ENCODE measurements at regions not wholly inside any gene's neighbourhood (a gene's known extent, or its start where the extent isn't known, plus 50 kb on each side); places are given as distances from the start of the nearest gene placed in this dataset.

- H3K4me1 Mint-ChIP-seq (ENCODE audit: low read depth) = no peaks in the 10 kb centered on the region
- Histone ChIP-seq H3K36me3 (ENCODE audit: insufficient read depth, low read length) (no peaks in the 10 kb centered on the region), H3K27me3 (ENCODE audit: control insufficient read depth in 1 of 2, insufficient read depth in 2 of 2, low read length in 2 of 2) (no peaks in the 10 kb centered on the region), H3K4me3 (ENCODE audit: low read length) (no peak overlapping the region), H3K9me3 (ENCODE audit: control insufficient read depth in 1 of 2, insufficient read depth in 1 of 2, low read length in 2 of 2) (no peaks in the 10 kb centered on the region), H3K27ac (ENCODE audit: low read depth in 1 of 2, low read length in 2 of 2) (no peak overlapping the region), H3K4me1 (ENCODE audit: insufficient read depth, low read length) (no peaks in the 10 kb centered on the region)
- TF ChIP-seq CTCF (IDR thresholded peaks at IDR 0.05) = no peak
- DNase-seq = no peak
- no peaks in the 10 kb centered on the region for H3K36me3 Mint-ChIP-seq (ENCODE audit: low read depth)
- H3K9me3 Mint-ChIP-seq = peaks cover 7% of the 10 kb centered on the region
- CTCF ChIA-PET = no interaction called here
- no peak overlapping the region for H3K27ac Mint-ChIP-seq
- POLR2A ChIA-PET = no interaction called here
- no peaks in the 10 kb centered on the region for H3K27me3 Mint-ChIP-seq
- no peak overlapping the region for H3K4me3 Mint-ChIP-seq
- no peak for ATAC-seq (ENCODE audit: poor library complexity)
- intact Hi-C loops (cut with DNase I, micrococcal nuclease) = no loop called here
Observed at GRCh38 chr4:157582141-157582540, 361.6 kb downstream of the GRIA2 start.

DNA sequence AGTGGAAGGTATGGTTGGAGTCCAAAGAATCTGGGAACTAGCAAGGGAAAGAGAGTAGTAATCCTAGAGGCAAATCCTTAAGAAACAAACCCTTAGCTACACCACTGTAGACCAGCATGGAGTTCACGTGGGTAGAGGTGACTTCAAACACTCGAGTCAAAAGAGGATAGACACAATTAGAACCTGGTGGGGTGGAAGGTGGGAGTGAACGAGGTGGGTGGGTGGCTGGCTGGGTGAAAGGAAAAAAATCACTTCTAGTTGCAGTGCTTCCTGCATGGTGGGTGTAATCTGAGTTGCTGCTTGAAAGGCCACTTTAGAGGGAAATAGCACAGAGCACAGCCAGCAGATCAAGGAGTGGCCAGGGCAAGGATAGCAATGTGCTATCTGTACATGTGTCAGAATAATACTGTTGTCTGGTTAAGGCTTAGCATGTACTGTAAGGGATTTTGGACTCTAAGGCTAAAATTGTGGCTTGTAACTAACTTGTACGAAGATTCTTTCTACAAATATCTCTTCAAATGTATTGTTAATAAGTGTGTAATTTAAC, 356.2 kb downstream of the GRIA2 start:
- H3K9me3 ChIP-seq (ENCODE audit: control insufficient read depth in 1 of 2, insufficient read depth in 1 of 2, low read length in 2 of 2) = peaks cover 0 to 16% of the 10 kb centered on the region in 2 experiments
- H3K4me1 ChIP-seq (ENCODE audit: insufficient read depth, low read length) = no peaks in the 10 kb centered on the region
- Mint-ChIP-seq H3K4me3 (no peak overlapping the region), H3K36me3 (ENCODE audit: low read depth) (no peaks in the 10 kb centered on the region), H3K9me3 (peaks cover 3% of the 10 kb centered on the region), H3K4me1 (ENCODE audit: low read depth) (no peaks in the 10 kb centered on the region), H3K27ac (no peak overlapping the region), H3K27me3 (no peaks in the 10 kb centered on the region)
- ChIA-PET POLR2A (no interaction called here), CTCF (no interaction called here)
- no peak for ATAC-seq (ENCODE audit: poor library complexity)
- DNase-seq = no peak
- no peaks in the 10 kb centered on the region for H3K27me3 ChIP-seq (ENCODE audit: control insufficient read depth in 1 of 2, insufficient read depth in 2 of 2, low read length in 2 of 2)
- H3K27ac ChIP-seq (ENCODE audit: low read depth in 1 of 2, low read length in 2 of 2) = no peak overlapping the region
- intact Hi-C loops (cut with DNase I, micrococcal nuclease) = no loop called here
- no peaks in the 10 kb centered on the region for H3K36me3 ChIP-seq (ENCODE audit: insufficient read depth, low read length)
- H3K4me3 ChIP-seq (ENCODE audit: low read length) = no peak overlapping the region
- TF ChIP-seq CTCF (IDR thresholded peaks at IDR 0.05) = no peak

- peaks cover 0 to 16% of the 10 kb centered on the region in 2 experiments for H3K9me3 ChIP-seq (ENCODE audit: control insufficient read depth in 1 of 2, insufficient read depth in 1 of 2, low read length in 2 of 2)
- no peak overlapping the region for H3K4me3 Mint-ChIP-seq
- H3K36me3 ChIP-seq (ENCODE audit: insufficient read depth, low read length) = no peaks in the 10 kb centered on the region
- ATAC-seq (ENCODE audit: poor library complexity) = no peak
- no peaks in the 10 kb centered on the region for H3K27me3 ChIP-seq (ENCODE audit: control insufficient read depth in 1 of 2, insufficient read depth in 2 of 2, low read length in 2 of 2)
- no peak for TF ChIP-seq CTCF (IDR thresholded peaks at IDR 0.05)
- CTCF ChIA-PET = no interaction called here
- no peaks in the 10 kb centered on the region for H3K36me3 Mint-ChIP-seq (ENCODE audit: low read depth)
- DNase-seq = no peak
- H3K27me3 Mint-ChIP-seq = no peaks in the 10 kb centered on the region
- H3K4me1 ChIP-seq (ENCODE audit: insufficient read depth, low read length) = no peaks in the 10 kb centered on the region
- POLR2A ChIA-PET = no interaction called here
- H3K27ac ChIP-seq (ENCODE audit: low read depth in 1 of 2, low read length in 2 of 2) = no peak overlapping the region
- no peak overlapping the region for H3K4me3 ChIP-seq (ENCODE audit: low read length)
- no peak overlapping the region for H3K27ac Mint-ChIP-seq
- H3K4me1 Mint-ChIP-seq (ENCODE audit: low read depth) = no peaks in the 10 kb centered on the region
- H3K9me3 Mint-ChIP-seq = peaks cover 3% of the 10 kb centered on the region
- intact Hi-C loops (cut with DNase I, micrococcal nuclease) = no loop called here
Observed at GRCh38 chr4:157575339-157575738, 354.8 kb downstream of the GRIA2 start.
